ENCODE measurements at regions not wholly inside any gene's neighbourhood (a gene's known extent, or its start where the extent isn't known, plus 50 kb on each side); places are given as distances from the start of the nearest gene placed in this dataset.

DNA sequence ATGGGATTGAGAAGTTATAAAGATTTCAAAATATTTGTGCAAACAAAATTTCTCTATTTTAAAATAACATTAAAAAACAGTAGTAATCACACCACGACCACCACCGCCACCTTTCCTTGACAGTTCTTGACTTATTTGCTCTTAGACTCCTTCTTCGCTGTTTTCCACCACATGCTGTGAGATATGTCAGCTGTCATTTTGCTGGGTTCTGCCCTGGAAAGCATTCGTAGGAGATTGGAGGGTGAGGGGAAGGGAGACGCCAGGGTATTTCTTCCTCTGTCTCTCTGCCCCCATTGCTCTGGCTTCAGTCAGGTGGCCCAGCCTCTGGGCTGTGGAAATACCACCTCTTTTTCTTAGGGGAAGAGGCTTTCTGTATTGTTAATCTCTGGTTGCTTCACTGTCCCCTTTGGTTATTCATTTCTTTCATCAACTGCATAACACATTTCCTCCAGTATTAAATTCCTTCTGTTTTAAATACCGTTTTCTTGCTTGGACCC, 186.2 kb downstream of the NEDD1 start:
- no peak for DNase-seq

DNA sequence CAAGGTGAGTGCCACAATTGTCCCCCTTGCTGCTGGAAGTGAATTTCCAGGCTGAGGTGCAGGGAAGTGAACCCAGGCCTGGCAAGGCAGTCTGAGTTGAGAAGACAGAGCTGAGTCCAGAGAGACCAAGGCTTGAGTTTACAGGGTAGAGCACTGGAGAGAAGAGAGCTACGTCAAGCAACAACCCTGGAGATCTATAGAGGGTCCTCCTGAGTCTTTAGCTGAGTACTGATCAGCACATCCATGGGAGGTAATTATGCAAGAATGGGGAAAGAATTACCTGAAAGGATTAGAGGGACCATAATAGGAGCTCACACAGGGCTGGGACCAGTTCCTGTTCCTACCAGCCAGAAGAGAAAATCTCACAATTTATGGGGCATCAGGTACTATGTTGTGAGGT, 190.7 kb downstream of the NEDD1 start:
- DNase-seq, result no peak

DNA sequence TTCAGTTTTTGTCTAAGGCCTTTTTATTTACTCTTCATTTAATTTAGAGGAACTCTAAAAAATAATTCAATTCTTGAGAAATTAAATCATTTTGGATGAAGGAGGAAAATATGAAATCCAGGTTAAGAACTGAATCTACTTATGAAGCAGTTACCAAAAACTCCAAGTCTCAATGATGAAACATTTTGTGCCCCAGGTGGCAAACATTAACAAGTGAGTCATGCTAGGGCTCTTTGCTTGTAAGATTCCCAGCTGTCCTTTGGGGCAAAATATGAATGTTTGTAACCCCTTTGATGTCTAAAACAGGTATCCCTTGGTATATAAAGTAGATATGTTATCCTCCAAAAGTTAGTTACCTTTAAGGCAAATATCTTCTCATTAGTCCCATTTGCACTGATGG, 202.4 kb downstream of the NEDD1 start:
- no peak for DNase-seq

DNA sequence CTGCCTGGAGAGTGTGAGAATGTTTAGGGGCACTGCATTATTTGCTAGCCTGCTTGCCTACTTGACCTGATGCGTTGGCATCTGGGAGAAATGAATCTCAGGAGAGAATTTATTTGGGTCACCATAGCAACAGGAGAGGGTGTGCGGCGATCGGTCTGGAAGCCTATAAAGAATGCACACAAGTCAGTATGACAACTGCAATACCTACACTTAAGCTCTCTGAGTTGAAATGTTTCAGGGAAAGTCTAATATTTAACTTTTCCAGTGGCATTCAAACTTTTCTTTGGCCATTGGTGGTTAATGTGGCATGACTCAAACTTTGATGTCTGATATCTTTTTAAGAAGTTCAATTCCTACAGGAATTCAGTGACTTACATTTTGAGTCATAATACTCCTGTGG, 205.1 kb downstream of the NEDD1 start:
- DNase-seq, result no peak

DNA sequence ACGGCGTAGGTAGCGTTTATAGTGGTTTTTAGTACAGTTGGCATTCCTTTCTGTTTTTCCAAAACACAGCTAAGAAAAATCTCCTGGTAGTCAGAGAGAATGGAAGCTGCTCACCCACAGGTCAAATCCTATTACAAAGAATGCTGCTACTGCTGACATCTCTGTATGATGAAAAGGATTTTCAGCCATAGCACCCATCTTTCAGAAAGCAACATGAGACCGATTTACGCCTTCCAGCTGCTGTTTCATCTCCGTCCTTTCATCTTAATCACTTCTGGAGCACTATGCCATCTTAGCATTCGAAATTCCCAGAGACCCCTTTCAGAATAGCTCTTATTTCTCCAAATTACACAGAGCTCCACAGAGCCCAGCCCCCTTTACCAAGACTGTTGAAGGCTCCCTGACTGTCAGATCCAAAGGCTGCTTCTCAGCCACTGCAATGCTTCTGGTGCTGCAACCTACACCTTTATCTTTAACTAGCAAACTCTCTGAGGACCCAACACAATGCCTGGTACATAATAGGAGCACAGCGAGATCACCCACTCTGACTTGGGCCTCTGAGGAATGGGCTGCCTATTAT, 211.8 kb downstream of the NEDD1 start:
- no peak for DNase-seq

DNA sequence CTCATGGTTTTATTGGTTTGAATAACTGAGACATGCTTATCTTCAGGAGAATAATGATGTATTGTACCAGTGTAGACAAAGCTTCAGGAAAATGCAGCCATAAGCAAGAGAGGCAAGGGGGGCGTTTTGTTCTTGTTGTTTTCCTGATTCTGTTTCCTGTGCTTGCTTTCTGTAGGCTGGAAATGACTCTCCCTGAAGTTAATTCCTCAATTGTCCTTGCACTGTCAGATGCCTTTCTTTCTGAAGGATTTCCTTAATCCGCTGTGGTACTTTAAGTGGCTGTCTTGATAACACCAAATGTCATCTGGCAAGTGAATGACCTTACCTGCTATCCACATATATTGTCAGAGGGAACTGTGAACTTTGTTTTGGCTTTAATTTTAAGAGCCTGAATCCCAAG, 220.0 kb downstream of the NEDD1 start:
- no peak for DNase-seq

DNA sequence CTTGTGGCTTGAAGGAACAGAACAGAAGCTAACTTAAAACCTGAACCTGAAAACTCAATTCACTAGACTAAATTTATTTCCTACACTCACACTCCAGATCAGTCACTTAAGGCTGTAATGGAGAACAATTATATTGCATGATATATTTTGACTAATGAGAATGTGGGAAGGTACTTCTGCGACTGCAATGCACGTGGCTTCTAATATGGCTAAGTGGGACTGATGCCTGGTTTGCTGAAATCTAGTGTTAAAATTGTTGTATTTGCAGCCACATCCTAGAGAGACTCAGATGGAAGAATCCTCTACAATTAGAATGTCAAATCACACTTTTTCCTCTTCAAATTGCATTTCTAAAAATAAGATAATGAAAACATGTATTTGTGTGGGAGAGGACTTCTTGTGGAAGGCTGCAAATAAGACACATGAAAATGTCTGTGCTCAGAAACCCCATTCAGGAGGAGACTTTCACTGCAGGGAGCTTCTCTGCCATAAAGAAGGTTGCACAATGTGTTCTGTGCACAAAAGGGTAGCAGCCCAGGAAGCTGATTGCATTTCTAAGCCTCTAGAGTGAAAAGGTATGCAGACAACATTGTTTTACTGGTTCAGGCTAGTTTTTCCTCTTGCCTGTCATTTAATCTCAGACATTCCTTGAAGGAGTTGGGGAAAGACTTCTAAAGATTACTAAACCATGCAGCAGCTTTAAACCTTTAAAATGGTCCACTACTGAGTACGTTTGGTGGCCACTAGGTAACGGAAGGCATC, 224.3 kb downstream of the NEDD1 start:
- no peak for DNase-seq

DNA sequence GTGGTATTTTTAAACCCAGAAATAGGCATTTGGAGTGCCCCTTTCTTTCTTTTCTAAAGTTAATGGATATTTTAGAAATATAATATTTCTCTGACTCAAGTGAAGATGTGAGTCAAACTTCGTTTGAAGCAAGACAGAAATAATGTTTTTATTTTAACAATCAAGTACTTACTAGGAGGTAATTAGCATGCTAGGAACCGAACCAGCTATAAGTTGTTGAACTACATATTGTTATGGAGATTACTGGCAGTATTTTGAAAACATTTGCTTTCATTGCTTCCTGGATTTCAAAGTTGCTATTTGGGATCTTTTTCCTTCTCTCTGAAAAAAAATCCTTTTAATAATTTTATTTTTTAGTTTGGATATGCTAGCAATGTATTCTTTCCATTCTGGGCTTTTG, 225.2 kb downstream of the NEDD1 start:
- DNase-seq, result no peak

DNA sequence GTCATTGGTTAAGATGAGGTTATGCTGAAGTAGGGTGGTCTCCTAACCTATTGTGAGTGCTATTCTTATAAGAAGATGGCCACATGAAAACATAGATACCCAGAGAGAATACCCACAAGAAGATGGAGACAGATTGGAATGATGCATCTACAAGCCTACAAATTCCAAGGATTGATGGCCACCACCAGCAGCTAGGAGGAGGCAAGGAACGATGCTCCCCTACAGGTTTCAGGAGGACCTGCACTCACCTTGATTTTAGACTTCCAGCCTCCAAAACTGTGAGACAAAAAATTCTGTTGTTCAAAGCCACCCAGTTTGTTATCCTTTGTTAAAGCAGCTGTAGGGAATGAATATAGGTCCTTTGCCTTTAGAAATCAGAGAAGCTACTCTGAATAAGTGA, 227.4 kb downstream of the NEDD1 start:
- DNase-seq, result no peak

DNA sequence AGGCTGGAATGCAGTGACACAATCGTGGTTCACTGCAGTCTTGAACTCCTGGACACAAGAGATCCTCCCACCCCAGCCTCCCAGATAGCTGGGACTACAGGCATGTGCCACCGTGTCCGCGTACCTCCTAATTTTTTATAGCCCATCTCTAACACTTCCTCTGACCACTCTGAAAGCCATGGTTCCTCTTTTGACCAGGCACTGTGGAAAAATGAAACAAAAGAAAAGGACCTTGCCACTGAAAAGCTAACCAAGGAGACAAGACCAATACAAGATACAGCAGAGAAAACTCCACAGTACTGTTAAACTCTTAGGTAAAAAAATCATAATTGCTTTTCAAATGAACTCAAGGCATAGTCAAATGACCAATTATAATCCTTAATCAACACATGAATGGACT, 233.3 kb downstream of the NEDD1 start:
- DNase-seq, result no peak

DNA sequence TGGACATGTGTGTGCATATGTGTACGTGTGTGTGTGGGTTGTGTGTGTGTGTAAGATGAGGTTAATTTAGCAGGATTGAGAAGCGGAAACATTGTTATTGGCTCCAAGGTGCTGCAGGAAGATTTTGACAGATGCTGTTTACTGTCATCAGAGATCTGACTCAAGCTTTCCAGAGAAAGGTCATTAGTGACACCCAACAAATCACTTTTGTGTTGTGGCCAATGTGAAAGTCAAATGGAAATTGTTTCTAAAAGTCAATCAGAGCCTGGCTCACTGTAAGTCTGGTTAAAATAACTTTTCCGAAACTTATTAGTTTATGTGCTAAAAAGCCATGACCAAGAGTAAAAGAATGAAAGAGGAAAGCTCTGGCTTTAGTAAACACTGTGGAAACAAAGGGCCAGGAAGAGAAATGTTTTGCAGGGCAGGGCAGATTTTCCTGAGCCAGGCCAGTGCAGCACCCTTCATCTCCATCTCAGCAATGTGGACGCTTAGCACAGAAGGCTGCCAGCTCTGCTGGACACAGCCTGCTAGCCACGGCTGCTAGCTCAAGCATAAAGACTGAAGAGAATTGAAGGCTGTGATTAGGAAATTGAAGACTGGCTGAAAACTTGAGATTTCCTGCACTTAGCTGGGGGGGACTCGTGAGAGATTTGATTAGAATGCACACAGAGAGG, 235.8 kb downstream of the NEDD1 start:
- peak in 2 of 3 donors; percentile 7 to 10 for DNase-seq

DNA sequence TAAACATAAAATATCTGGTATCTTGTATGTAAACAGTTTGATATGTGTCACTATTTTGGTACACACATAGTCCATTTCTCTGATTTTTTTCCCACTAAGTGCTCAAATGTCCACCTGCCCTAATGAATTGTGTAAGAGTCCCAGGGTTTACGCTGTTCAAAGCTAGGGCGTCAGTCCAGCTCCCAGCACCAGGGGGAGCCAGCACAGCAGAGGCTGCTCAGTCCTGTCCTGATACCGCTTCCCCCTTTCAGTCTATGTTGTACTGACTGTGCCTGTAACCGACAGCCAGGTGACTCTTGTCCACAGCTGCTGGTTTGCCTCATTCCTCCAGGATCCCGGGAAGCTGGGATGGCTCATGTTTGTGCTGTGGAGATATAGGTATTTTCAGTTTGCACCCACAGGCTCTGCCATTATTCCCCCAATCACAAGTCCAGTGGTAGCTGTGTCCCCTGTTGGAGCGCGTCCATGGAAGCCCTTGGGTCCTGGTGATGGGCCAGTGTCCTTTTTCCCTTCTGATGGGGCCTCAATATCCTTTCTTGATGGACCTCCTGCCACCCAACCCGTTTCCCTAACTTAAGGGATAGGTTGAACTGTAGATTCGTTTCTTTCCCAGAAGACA, 242.0 kb downstream of the NEDD1 start:
- peak in 2 of 3 donors; percentile 18 to 51 for DNase-seq

DNA sequence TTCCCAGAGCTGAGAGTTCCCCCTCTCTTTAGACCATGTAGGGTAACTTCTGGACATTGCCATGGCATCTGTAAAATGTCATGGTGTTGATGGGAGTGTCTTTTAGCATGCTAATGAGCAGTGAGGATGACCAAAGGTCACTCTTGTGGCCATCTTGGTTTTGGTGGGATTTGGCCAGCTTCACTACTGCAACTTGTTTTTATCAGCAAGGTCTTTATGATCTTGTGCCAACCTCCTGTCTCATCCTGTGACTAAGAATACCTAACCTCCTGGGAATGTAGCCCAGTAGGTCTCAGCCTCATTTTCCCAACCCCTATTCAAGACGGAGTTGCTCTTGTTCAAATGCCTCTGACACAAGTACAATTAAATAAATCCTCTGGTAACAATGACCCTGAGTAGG, 244.4 kb downstream of the NEDD1 start:
- DNase-seq, result no peak

DNA sequence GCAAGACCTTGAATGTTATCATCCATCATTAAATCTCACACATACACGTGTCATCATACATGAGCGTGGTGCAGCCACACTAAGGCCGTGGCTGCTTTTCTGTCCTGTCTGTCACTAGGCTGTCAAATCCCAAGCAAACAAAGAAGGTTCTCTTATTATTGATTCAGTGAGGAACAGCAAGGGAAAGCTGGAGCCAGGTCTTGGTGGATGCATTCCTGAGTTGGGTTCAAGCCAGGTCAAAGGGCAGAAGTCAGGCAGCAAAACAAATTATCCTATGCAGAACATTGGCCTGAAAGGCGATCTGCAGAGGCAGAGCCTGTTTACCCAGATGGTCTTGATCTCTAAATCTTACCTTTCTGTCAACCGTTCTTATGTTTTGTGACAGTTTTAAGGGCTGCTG, 252.3 kb downstream of the NEDD1 start:
- DNase-seq, result no peak

DNA sequence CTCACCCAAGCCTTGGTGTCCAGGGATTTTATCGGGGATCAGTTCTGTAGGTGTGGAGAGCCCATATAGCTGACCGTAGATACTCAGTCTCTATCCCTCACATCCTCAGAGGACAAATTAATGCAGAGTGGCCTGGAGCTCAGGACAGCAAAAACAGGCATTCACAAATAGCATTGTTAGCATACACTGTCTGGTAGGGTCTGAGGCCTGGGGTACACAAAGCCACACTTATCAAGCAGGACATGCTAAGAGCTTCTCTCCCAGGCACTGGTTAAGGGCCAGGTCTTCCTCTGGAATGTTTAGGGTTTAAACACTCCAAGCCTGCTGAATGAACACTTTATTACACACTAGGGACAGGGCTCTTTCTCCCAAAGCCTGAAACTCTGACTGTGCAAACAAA, 253.2 kb downstream of the NEDD1 start:
- DNase-seq, result no peak

DNA sequence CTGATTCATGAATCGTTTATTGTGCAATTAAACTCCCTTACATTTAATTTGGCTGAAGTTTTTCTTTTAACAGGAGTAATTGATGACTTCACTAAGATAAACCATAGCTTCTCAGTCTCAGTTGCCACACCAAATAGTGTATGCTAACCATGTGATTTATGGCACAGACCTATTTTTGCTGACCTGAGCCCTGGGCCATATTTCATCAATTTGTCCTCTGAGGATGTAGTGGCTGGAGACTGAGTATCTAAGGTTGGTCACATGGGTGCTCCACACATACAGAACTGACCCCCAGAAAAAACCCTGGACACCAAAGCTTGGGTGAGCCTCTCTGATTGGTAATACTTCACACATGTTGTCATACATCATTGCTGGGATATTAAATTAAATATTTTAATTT, 255.1 kb downstream of the NEDD1 start:
- DNase-seq, result no peak

DNA sequence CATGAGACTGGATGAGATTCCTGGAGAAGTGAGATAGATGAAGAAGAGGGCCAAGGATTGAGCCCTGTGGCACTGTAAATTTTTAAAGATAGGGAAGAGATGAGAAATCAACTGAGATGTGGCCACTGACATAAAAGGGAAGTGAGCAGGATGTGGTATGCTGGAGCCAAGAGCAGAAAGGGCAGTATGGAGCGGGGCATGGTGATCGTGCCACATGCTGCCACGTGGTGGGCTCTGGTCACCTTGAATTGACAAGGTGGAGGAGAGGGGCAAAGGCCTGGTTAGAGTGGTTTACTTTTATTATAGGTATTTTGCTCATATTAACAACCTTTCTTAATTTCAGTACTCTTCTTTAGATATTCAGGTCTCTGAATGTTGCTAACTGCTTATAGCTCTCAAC, 257.9 kb downstream of the NEDD1 start:
- no peak for DNase-seq

DNA sequence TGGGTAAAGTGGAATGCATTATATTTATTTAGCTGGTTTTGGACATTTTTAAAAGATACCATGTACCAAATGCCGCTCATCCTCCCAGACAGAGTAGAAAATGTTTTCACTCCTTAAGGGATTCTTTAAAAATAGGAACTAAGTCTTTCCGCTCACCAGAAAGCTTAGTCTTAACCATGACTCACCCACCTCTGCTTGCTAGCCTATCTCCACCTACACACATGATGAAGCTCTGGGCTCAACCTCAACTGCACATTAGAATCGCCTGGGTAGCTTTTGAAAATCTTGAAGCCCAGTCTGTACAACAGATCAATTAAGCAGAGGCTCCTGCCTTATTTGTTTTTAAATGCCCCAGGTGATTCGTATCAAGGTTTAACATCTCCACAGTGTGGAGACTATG, 260.5 kb downstream of the NEDD1 start:
- DNase-seq, result no peak

DNA sequence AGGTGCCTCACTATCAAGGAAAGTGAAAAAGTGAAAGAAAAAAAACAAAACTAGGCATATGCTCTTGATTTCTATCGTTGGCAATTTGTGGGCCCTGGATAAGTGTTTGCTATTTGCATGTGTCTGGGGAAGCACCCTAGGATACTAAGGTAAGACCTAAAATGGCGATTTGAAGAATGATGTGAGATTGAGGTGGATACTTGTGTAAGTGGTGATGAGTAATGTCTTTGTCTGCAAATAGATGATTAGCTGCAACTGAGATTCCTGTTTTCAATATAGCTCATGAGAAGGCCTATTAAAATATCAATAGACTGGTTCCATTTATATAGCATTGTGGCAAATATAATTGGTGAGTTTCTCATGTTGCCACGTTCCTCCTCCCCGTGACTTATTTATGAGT, 261.7 kb downstream of the NEDD1 start:
- no peak for DNase-seq

DNA sequence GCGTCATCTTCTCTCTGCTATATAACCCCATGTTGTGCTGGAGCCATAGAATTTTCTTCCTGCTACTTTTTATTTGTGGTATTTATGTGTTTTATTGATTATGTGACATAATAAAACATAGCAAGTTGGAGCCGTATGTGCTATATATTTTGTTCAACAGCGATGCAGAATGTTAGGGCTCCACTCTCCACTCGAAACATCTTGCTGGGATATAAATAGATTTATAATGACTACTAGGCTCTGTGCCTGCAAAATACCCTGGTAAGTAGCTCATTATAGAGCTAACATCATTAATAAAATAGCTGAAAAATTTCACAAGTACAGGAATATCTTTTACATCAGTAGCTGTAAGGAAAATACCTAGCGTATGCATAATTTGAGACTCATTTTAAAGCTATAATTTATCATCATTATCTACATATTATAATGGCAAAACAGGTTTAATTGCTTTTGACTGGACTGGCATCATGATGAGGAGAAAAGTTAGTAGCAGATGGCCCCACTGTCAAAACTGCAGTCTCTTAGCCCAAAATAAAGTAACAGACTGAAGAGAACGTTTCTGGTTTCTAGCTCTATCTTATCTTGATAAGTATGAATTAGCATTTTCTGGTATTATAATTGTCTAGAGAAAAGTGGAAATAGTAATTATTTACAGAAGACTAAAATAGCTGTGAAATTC, 263.0 kb downstream of the NEDD1 start:
- no peak for DNase-seq

DNA sequence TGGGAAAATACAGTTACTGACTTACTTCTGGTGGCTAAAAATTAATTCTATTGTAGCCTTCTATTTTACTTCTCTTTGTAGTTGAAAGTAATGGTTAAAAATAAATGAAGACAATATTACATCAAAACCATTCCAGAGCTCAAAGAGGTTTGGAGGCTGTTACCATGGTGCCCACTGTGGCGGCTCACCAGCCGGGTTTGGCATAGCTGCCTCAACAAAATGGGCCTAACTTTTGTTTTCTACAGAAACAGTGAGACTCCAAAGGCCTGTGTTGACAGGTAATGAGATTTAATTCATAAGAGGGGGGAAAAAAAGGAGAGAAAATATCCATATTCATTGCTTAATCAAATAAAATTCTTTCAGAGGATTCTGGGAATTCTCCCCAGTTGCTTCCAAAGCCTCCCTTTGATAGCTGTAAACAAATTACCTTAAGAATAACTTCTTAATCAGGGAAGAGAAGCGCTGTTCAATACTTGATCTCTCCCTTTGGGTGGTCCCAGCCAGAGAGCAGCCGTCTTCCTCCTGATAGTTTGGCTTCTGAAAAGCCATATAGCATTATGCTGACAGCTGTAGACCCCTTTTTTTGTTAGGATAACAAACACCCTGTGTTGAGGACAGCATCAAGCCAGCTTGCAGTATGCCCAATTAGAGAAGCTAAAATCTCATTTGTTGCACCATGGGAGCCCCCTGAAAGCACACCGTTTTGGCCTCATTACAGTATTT, 266.8 kb downstream of the NEDD1 start:
- DNase-seq, result no peak

DNA sequence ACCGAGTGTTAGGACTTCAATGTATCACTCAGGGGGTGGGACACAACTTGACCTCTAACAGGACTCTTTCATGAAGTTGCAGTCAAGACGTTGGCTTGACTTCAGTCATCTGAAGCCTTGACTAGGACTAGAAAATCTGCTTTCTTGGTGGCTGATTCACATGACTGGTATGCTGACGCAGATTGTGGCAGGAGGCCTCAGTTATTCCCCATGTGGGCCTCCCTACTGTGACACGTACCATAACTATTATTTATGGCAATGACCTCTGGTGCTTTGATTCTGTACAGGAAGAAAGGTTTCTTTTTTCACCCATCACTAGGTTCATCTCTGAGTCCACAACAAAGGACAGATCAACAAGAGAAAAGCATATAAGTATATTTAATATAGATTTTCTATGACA, 270.4 kb downstream of the NEDD1 start:
- no peak for DNase-seq

All from muscle of back (tissue), 3 donors.